ENCODE measurements at regions not wholly inside any gene's neighbourhood (a gene's known extent, or its start where the extent isn't known, plus 50 kb on each side); places are given as distances from the start of the nearest gene placed in this dataset.

GRCh38 chr3:27990324-27990723 is 251.1 kb upstream of the CMC1 start:
- no peak for DNase-seq (ENCODE audit: low read depth, low spot score)

More at GRCh38 chr3:27990324-27990723, 251.1 kb upstream of the CMC1 start:
- Histone ChIP-seq H3K27me3 (ENCODE audit: insufficient read depth, low read length) (no peaks in the 10 kb centered on the region), H2AFZ (ENCODE audit: low read depth, low read length, poor library complexity, severe bottlenecking) (no peak overlapping the region), H3K4me1 (ENCODE audit: control insufficient read depth in 1 of 2, insufficient read depth in 2 of 2, low read length in 2 of 2) (no peaks in the 10 kb centered on the region), H3K79me2 (ENCODE audit: insufficient read depth, low read length) (no peaks in the 10 kb centered on the region), H3K9ac (ENCODE audit: low read length) (no peak overlapping the region), H3K36me3 (ENCODE audit: control insufficient read depth in 1 of 2, insufficient read depth in 2 of 2, low read length in 2 of 2) (no peaks in the 10 kb centered on the region), H4K20me1 (ENCODE audit: insufficient read depth) (no peaks in the 10 kb centered on the region), H3K9me2 (ENCODE audit: insufficient read depth) (no peaks in the 10 kb centered on the region), H3K27ac (ENCODE audit: low read depth, low read length) (no peak overlapping the region), H3K4me3 (replicated peaks in 1 of 2; ENCODE audit: low read depth in 1 of 2, low read length in 2 of 2) (no peak overlapping the region), H3K9me3 (ENCODE audit: control insufficient read depth in 1 of 2, insufficient read depth in 1 of 2, low read depth in 1 of 2, low read length in 2 of 2) (no peaks in the 10 kb centered on the region), H3K4me2 (ENCODE audit: low read length) (no peak overlapping the region)
- intact Hi-C loops (cut with micrococcal nuclease): no loop called here
- ChIA-PET RAD21 (ENCODE audit: low non-redundant PET in 1 of 2, low total read pairs in 2 of 2, uncharacterized antibody in 2 of 2, unreplicated experiment in 2 of 2) (no interaction called here), CTCF (no interaction called here), POLR2A (no interaction called here)
- BruUV-seq (replicated peaks): no TSS peak
- TF ChIP-seq POLR2A (IDR thresholded peaks at IDR 0.05; ENCODE audit: borderline replicate concordance, extremely low read depth, insufficient read depth, insufficient read length) (no peak), POLR2AphosphoS5 (IDR thresholded peaks at IDR 0.05; ENCODE audit: low read depth, low read length) (no peak), CEBPB (IDR thresholded peaks at IDR 0.05; ENCODE audit: low read depth) (no peak), REST (IDR thresholded peaks at IDR 0.05; ENCODE audit: low read depth) (no peak), SP1 (IDR thresholded peaks at IDR 0.05; ENCODE audit: low read depth) (no peak), ATF3 (IDR thresholded peaks at IDR 0.05) (no peak), ZNF274 (IDR thresholded peaks at IDR 0.05; ENCODE audit: low read depth, low read length) (no peak), EZH2 (IDR thresholded peaks at IDR 0.05) (no peak), YY1 (IDR thresholded peaks at IDR 0.05; ENCODE audit: extremely low read depth, insufficient replicate concordance, low read depth, low read length) (no peak), TCF7L2 (IDR thresholded peaks at IDR 0.05; ENCODE audit: borderline replicate concordance, extremely low read depth, insufficient read depth, insufficient read length) (no peak), RAD21 (IDR thresholded peaks at IDR 0.05; ENCODE audit: low read depth) (no peak), ELF1 (IDR thresholded peaks at IDR 0.05; ENCODE audit: borderline replicate concordance, low read depth) (no peak), SRF (IDR thresholded peaks at IDR 0.05; ENCODE audit: low read depth) (no peak), ZFX (IDR thresholded peaks at IDR 0.05) (no peak), CBX3 (IDR thresholded peaks at IDR 0.05; ENCODE audit: low read depth) (no peak), EGR1 (IDR thresholded peaks at IDR 0.05; ENCODE audit: low read depth) (no peak)
- TF ChIP-seq, protein P1, sequence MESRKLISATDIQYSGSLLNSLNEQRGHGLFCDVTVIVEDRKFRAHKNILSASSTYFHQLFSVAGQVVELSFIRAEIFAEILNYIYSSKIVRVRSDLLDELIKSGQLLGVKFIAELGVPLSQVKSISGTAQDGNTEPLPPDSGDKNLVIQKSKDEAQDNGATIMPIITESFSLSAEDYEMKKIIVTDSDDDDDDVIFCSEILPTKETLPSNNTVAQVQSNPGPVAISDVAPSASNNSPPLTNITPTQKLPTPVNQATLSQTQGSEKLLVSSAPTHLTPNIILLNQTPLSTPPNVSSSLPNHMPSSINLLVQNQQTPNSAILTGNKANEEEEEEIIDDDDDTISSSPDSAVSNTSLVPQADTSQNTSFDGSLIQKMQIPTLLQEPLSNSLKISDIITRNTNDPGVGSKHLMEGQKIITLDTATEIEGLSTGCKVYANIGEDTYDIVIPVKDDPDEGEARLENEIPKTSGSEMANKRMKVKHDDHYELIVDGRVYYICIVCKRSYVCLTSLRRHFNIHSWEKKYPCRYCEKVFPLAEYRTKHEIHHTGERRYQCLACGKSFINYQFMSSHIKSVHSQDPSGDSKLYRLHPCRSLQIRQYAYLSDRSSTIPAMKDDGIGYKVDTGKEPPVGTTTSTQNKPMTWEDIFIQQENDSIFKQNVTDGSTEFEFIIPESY (IDR thresholded peaks at IDR 0.05; ENCODE audit: extremely low read depth, insufficient replicate concordance, low read length): no peak
- TF ChIP-seq, protein P2, sequence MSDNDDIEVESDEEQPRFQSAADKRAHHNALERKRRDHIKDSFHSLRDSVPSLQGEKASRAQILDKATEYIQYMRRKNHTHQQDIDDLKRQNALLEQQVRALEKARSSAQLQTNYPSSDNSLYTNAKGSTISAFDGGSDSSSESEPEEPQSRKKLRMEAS (IDR thresholded peaks at IDR 0.05): no peak
- TF ChIP-seq, protein P3, sequence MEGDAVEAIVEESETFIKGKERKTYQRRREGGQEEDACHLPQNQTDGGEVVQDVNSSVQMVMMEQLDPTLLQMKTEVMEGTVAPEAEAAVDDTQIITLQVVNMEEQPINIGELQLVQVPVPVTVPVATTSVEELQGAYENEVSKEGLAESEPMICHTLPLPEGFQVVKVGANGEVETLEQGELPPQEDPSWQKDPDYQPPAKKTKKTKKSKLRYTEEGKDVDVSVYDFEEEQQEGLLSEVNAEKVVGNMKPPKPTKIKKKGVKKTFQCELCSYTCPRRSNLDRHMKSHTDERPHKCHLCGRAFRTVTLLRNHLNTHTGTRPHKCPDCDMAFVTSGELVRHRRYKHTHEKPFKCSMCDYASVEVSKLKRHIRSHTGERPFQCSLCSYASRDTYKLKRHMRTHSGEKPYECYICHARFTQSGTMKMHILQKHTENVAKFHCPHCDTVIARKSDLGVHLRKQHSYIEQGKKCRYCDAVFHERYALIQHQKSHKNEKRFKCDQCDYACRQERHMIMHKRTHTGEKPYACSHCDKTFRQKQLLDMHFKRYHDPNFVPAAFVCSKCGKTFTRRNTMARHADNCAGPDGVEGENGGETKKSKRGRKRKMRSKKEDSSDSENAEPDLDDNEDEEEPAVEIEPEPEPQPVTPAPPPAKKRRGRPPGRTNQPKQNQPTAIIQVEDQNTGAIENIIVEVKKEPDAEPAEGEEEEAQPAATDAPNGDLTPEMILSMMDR (IDR thresholded peaks at IDR 0.05 in 2 of 3, conservative IDR thresholded peaks at IDR 0.05 in 1 of 3; ENCODE audit: borderline replicate concordance in 1 of 3, insufficient read depth in 1 of 3, low read depth in 2 of 3, low read length in 2 of 3): no peak
- ATAC-seq: no peak
